A549 (cell line): ENCODE measurements at regions not wholly inside any gene's neighbourhood (a gene's known extent, or its start where the extent isn't known, plus 50 kb on each side); places are given as distances from the start of the nearest gene placed in this dataset.
A peak's percentile ranks its signal among the peaks of the same experiment; 100 is the strongest.

Experiments
- ATAC-seq, 2 experiments: fragments of 200-7000 bp in 1 of 2; fragments of >200 bp in 1 of 2; cut with Nextera tagmentation in 1 of 2; cut with Tn5 transposase in 1 of 2; 3 replicates each; pipeline versions ENCODE4 v1.8.0 to v1.9.1; 2018 to 2020; ENCODE audit warnings: mild to moderate bottlenecking in 1 of 2, moderate library complexity in 1 of 2
- CTCF ChIA-PET: fragments of 300-600 bp; sonication (Branson Sonifier 250); formaldehyde crosslinking; extraction: SDS; loops from one replicate; lab custom pipeline; 2021; ENCODE audit warnings: antibody characterized with exemption, inconsistent platforms; lab: Yijun Ruan, JAX
- POLR2A ChIA-PET: fragments of 350-600 bp; formaldehyde crosslinking; extraction: SDS; loops from one replicate; lab custom pipeline; 2021; ENCODE audit warnings: antibody characterized with exemption, inconsistent platforms; lab: Yijun Ruan, JAX
- DNase-seq, 2 experiments: peaks; one replicate each; pipeline versions ENCODE4 v3.0.0 to v3.0.0-alpha.2; 2011 to 2016; ENCODE audit warnings: low read depth in 1 of 2, low spot score in 1 of 2
- FAIRE-seq: peaks from 2 replicates; lab custom pipeline; 2011; peaks lifted over from hg19 to GRCh38; lab: Jason Lieb, UNC
- H3K27ac ChIP-seq, 2 experiments: fragments of >200 bp; sonication (Bioruptor Twin); formaldehyde crosslinking; 3 replicates each; pipeline ENCODE4 v1.5.1; 2016 to 2017
- H3K4me1 ChIP-seq: fragments of >200 bp; sonication (Bioruptor Twin); formaldehyde crosslinking; 3 replicates; pipeline ENCODE4 v1.6.1; 2016
- H3K4me2 ChIP-seq: fragments of >200 bp; sonication (Bioruptor Twin); formaldehyde crosslinking; 3 replicates; pipeline ENCODE4 v1.6.1; 2016
- H3K4me3 ChIP-seq: fragments of >200 bp; sonication (Bioruptor Twin); formaldehyde crosslinking; 3 replicates; pipeline ENCODE4 v1.5.1; 2016
- H3K9me3 ChIP-seq: fragments of >200 bp; sonication (Bioruptor Twin); formaldehyde crosslinking; 3 replicates; pipeline ENCODE4 v1.6.1; 2016
- CBX2 ChIP-seq: fragments of 200-600 bp; sonication (generic); IDR thresholded peaks from 2 replicates; pipeline ENCODE4 v1.6.1; 2016; ENCODE audit warnings: low read depth, mild to moderate bottlenecking, borderline replicate concordance
- CBX8 ChIP-seq: fragments of 200-600 bp; sonication (generic); IDR thresholded peaks from 2 replicates; pipeline ENCODE4 v1.6.1; 2016
- CHD2 ChIP-seq: fragments of 150-350 bp; IDR thresholded peaks from 2 replicates; pipeline ENCODE4 v1.6.1; 2014; ENCODE audit warnings: low read length; ENCODE audit not compliant: partially characterized antibody
- E2F6 ChIP-seq: IDR thresholded peaks from 2 replicates; pipeline ENCODE4 v1.6.1; 2012; ENCODE audit warnings: low read depth, borderline replicate concordance
- EHF ChIP-seq: fragments of 250-450 bp; sonication (Bioruptor Pico); IDR thresholded peaks from 2 replicates; pipeline ENCODE4 v1.5.0; 2020; ENCODE audit warnings: mild to moderate bottlenecking
- FOSB ChIP-seq: fragments of 250-450 bp; sonication (Bioruptor Pico); IDR thresholded peaks from 2 replicates; pipeline ENCODE4 v1.5.0; 2020; ENCODE audit warnings: mild to moderate bottlenecking, moderate library complexity
- FOSL2 ChIP-seq, 2 experiments: fragments of 450-650 bp in 1 of 2; fragments of >200 bp in 1 of 2; sonication (Bioruptor Twin) in 1 of 2; formaldehyde crosslinking; IDR thresholded peaks; 2 replicates each; pipeline versions ENCODE4 v1.5.0 to v1.6.1; 2016 to 2020; ENCODE audit warnings: mild to moderate bottlenecking in 1 of 2, moderate library complexity in 1 of 2
- HDAC2 ChIP-seq: fragments of 200-600 bp; sonication (generic); IDR thresholded peaks from 2 replicates; pipeline ENCODE4 v1.6.1; 2016
- HOXA7 ChIP-seq: fragments of 250-450 bp; sonication (Bioruptor Pico); IDR thresholded peaks from 2 replicates; pipeline ENCODE4 v1.5.0; 2020; ENCODE audit warnings: mild to moderate bottlenecking, moderate library complexity
- JUNB ChIP-seq: fragments of >200 bp; sonication (Bioruptor Twin); formaldehyde crosslinking; IDR thresholded peaks from 2 replicates; pipeline ENCODE4 v1.6.1; 2016
- KDM1A ChIP-seq: fragments of 200-600 bp; sonication (generic); IDR thresholded peaks from 2 replicates; pipeline ENCODE4 v1.6.1; 2016; ENCODE audit warnings: low read depth, mild to moderate bottlenecking
- MAFK ChIP-seq: fragments of 450-650 bp; IDR thresholded peaks from 2 replicates; pipeline ENCODE4 v1.6.1; 2014; ENCODE audit not compliant: partially characterized antibody
- MAX ChIP-seq: IDR thresholded peaks from 2 replicates; pipeline ENCODE4 v1.6.1; 2012
- NFE2L2 ChIP-seq: fragments of 150-350 bp; conservative IDR thresholded peaks from 2 replicates; pipeline ENCODE4 v1.6.1; 2014; ENCODE audit warnings: low read length
- NPAS2 ChIP-seq: fragments of 250-450 bp; sonication (Bioruptor Pico); IDR thresholded peaks from 2 replicates; pipeline ENCODE4 v1.8.0; 2022; ENCODE audit warnings: mild to moderate bottlenecking, moderate library complexity, borderline replicate concordance
- NR3C1 ChIP-seq: fragments of >200 bp; sonication (Bioruptor Twin); formaldehyde crosslinking; IDR thresholded peaks from 3 replicates; pipeline ENCODE4 v1.6.1; 2017
- RARB ChIP-seq: fragments of 250-450 bp; sonication (Bioruptor Pico); IDR thresholded peaks from 2 replicates; pipeline ENCODE4 v1.8.0; 2021; ENCODE audit warnings: mild to moderate bottlenecking, moderate library complexity
- RFX5 ChIP-seq: fragments of 450-650 bp; IDR thresholded peaks from 2 replicates; pipeline ENCODE4 v1.7.1; 2014; ENCODE audit warnings: antibody characterized with exemption, mild to moderate bottlenecking, moderate library complexity
- SREBF2 ChIP-seq: fragments of 450-650 bp; IDR thresholded peaks from 2 replicates; pipeline ENCODE4 v1.6.1; 2014; ENCODE audit warnings: mild to moderate bottlenecking, moderate library complexity
- ZNF302 ChIP-seq: fragments of 250-450 bp; sonication (Bioruptor Pico); IDR thresholded peaks from 2 replicates; pipeline ENCODE4 v1.9.0; 2021; ENCODE audit warnings: inconsistent platforms, mild to moderate bottlenecking, moderate library complexity
- ZSCAN20 ChIP-seq: fragments of 250-450 bp; sonication (Bioruptor Pico); IDR thresholded peaks from 2 replicates; pipeline ENCODE4 v1.8.0; 2022; ENCODE audit warnings: mild to moderate bottlenecking, moderate library complexity
- WGBS: methylation state at CpG from one replicate; pipeline ENCODE4 v1.1.6; 2017; ENCODE audit errors: missing lambda C conversion rate; 5-methylcytosine and 5-hydroxymethylcytosine counted together
- TF ChIP-seq, protein P1 (sequence below): fragments of 250-450 bp; sonication (Bioruptor Pico); IDR thresholded peaks from 2 replicates; pipeline ENCODE4 v1.5.0; 2021; ENCODE audit warnings: mild to moderate bottlenecking, moderate library complexity, borderline replicate concordance
- TF ChIP-seq, protein P2 (sequence below): fragments of >200 bp; sonication (Bioruptor Twin); formaldehyde crosslinking; IDR thresholded peaks from 3 replicates; pipeline ENCODE4 v1.5.1; 2016
- TF ChIP-seq, protein P3 (sequence below): fragments of 200-600 bp; sonication (generic); IDR thresholded peaks from 2 replicates; pipeline ENCODE4 v1.6.1; 2016; ENCODE audit warnings: antibody characterized with exemption, mild to moderate bottlenecking, moderate library complexity
- TF ChIP-seq, protein P4 (sequence below): fragments of 450-650 bp; IDR thresholded peaks from 2 replicates; pipeline ENCODE4 v1.6.1; 2014; ENCODE audit warnings: antibody characterized with exemption

DNA sequence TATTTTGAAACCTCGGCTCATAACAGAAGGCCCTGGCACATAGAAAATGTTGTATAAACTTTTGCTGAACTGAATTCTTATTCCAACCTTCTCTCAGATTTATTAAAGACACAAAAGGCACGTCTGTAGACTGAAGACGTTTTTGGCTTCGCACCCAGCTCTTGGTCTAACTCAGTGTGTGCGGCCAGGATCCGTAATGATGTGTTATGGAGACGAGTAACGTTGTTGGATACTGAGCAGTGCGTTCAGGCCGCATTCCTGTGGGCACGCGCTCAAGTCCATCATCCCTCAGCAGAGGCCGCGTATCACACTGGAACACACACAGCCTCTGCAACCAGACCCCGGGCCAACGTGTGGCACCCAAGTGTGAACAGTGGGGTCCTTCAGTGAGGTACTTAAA, 154.8 kb upstream of the RAB4A start:
- TF ChIP-seq KDM1A (no peak), RFX5 (no peak), HOXA7 (CRISPR knock-in tag) (no peak), ZSCAN20 (CRISPR knock-in tag) (no peak), MAX (no peak), FOSB (CRISPR knock-in tag) (no peak), EHF (CRISPR knock-in tag) (no peak), RARB (CRISPR knock-in tag) (no peak), JUNB (no peak), NPAS2 (CRISPR knock-in tag) (no peak), MAFK (no peak), ZNF302 (CRISPR knock-in tag) (no peak), NR3C1 (no peak), CHD2 (no peak), CBX8 (no peak), HDAC2 (no peak), NFE2L2 (no peak)
- TF ChIP-seq, protein P1, sequence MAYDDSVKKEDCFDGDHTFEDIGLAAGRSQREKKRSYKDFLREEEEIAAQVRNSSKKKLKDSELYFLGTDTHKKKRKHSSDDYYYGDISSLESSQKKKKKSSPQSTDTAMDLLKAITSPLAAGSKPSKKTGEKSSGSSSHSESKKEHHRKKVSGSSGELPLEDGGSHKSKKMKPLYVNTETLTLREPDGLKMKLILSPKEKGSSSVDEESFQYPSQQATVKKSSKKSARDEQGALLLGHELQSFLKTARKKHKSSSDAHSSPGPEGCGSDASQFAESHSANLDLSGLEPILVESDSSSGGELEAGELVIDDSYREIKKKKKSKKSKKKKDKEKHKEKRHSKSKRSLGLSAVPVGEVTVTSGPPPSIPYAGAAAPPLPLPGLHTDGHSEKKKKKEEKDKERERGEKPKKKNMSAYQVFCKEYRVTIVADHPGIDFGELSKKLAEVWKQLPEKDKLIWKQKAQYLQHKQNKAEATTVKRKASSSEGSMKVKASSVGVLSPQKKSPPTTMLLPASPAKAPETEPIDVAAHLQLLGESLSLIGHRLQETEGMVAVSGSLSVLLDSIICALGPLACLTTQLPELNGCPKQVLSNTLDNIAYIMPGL (CRISPR knock-in tag) = no peak
- TF ChIP-seq, protein P2, sequence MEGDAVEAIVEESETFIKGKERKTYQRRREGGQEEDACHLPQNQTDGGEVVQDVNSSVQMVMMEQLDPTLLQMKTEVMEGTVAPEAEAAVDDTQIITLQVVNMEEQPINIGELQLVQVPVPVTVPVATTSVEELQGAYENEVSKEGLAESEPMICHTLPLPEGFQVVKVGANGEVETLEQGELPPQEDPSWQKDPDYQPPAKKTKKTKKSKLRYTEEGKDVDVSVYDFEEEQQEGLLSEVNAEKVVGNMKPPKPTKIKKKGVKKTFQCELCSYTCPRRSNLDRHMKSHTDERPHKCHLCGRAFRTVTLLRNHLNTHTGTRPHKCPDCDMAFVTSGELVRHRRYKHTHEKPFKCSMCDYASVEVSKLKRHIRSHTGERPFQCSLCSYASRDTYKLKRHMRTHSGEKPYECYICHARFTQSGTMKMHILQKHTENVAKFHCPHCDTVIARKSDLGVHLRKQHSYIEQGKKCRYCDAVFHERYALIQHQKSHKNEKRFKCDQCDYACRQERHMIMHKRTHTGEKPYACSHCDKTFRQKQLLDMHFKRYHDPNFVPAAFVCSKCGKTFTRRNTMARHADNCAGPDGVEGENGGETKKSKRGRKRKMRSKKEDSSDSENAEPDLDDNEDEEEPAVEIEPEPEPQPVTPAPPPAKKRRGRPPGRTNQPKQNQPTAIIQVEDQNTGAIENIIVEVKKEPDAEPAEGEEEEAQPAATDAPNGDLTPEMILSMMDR = no peak
- no peak for DNase-seq
- Histone ChIP-seq H3K4me2 (no peak overlapping the region), H3K27ac (no peak overlapping the region), H3K4me3 (no peak overlapping the region), H3K4me1 (peaks cover 46% of the 10 kb centered on the region), H3K9me3 (no peaks in the 10 kb centered on the region)
- no peak for FAIRE-seq
- ChIA-PET POLR2A (no interaction called here), CTCF (no interaction called here)
- no peak for ATAC-seq
- WGBS = 87% methylated on average over 16 of the region's 16 CpGs

GRCh38 chr1:229117664-229118300, 153.1 kb upstream of the RAB4A start:
- ChIA-PET CTCF (interaction anchor here (1.5 to 2.7 kb wide), 2 partner anchors 42 to 110 kb away, joined by 3 to 10 read pairs; no protein-coding TSS in a partner anchor), POLR2A (interaction anchor here (0.6 kb wide), 1 partner anchor 270 kb away, joined by 4 read pairs; no protein-coding TSS in a partner anchor)
- peak in 1 of 2 experiments; percentile 47 for DNase-seq
- WGBS = 33% methylated on average over 14 of the region's 14 CpGs
- no peaks in the 10 kb centered on the region for H3K9me3 ChIP-seq
- no peak overlapping the region for H3K4me3 ChIP-seq
- ATAC-seq = peak in 1 of 2 experiments; percentile 31; a peak in 3 of 6 replicates
- no peak for FAIRE-seq
- peak overlapping the region; percentile 51 to 74 for H3K27ac ChIP-seq
- H3K4me2 ChIP-seq = peak overlapping the region; percentile 60
- peaks cover 40% of the 10 kb centered on the region for H3K4me1 ChIP-seq
- no peak for TF ChIP-seq FOSL2 (IDR thresholded peaks at IDR 0.05)
- TF ChIP-seq FOSL2 (CRISPR knock-in tag; IDR thresholded peaks at IDR 0.05) = no peak
- TF ChIP-seq, protein P3, sequence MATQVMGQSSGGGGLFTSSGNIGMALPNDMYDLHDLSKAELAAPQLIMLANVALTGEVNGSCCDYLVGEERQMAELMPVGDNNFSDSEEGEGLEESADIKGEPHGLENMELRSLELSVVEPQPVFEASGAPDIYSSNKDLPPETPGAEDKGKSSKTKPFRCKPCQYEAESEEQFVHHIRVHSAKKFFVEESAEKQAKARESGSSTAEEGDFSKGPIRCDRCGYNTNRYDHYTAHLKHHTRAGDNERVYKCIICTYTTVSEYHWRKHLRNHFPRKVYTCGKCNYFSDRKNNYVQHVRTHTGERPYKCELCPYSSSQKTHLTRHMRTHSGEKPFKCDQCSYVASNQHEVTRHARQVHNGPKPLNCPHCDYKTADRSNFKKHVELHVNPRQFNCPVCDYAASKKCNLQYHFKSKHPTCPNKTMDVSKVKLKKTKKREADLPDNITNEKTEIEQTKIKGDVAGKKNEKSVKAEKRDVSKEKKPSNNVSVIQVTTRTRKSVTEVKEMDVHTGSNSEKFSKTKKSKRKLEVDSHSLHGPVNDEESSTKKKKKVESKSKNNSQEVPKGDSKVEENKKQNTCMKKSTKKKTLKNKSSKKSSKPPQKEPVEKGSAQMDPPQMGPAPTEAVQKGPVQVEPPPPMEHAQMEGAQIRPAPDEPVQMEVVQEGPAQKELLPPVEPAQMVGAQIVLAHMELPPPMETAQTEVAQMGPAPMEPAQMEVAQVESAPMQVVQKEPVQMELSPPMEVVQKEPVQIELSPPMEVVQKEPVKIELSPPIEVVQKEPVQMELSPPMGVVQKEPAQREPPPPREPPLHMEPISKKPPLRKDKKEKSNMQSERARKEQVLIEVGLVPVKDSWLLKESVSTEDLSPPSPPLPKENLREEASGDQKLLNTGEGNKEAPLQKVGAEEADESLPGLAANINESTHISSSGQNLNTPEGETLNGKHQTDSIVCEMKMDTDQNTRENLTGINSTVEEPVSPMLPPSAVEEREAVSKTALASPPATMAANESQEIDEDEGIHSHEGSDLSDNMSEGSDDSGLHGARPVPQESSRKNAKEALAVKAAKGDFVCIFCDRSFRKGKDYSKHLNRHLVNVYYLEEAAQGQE = no peak
- TF ChIP-seq, protein P2 = no peak
- TF ChIP-seq, protein P4, sequence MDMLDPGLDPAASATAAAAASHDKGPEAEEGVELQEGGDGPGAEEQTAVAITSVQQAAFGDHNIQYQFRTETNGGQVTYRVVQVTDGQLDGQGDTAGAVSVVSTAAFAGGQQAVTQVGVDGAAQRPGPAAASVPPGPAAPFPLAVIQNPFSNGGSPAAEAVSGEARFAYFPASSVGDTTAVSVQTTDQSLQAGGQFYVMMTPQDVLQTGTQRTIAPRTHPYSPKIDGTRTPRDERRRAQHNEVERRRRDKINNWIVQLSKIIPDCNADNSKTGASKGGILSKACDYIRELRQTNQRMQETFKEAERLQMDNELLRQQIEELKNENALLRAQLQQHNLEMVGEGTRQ = peak; percentile 59
- no peak for TF ChIP-seq CBX2
- no peak for TF ChIP-seq SREBF2
- no peak for TF ChIP-seq E2F6
